ENCODE measurements at regions not wholly inside any gene's neighbourhood (a gene's known extent, or its start where the extent isn't known, plus 50 kb on each side); places are given as distances from the start of the nearest gene placed in this dataset.

- TF ChIP-seq CTCF (IDR thresholded peaks at IDR 0.05; ENCODE audit: low read depth, low read length, missing input control) (no peak), MAX (IDR thresholded peaks at IDR 0.05) (no peak), REST (IDR thresholded peaks at IDR 0.05) (no peak), TAF1 (conservative IDR thresholded peaks at IDR 0.05) (no peak), JUND (IDR thresholded peaks at IDR 0.05) (no peak), HNF4A (conservative IDR thresholded peaks at IDR 0.05) (no peak), ZBTB33 (IDR thresholded peaks at IDR 0.05) (no peak), EGR1 (IDR thresholded peaks at IDR 0.05; ENCODE audit: low read depth in 2 of 2) (no peak), YY1 (IDR thresholded peaks at IDR 0.05) (no peak), GABPA (IDR thresholded peaks at IDR 0.05 in 1 of 2, conservative IDR thresholded peaks at IDR 0.05 in 1 of 2) (no peak), NR2F2 (IDR thresholded peaks at IDR 0.05) (no peak), RAD21 (IDR thresholded peaks at IDR 0.05) (no peak), ATF3 (IDR thresholded peaks at IDR 0.05) (no peak)
These were observed 533.0 kb downstream of the BCOR start for GRCh38 chrX:39564751-39565150.
